ENCODE measurements at regions not wholly inside any gene's neighbourhood (a gene's known extent, or its start where the extent isn't known, plus 50 kb on each side); places are given as distances from the start of the nearest gene placed in this dataset.
"Not testable (repeated sequence)": the region's sequence is repeated elsewhere in the genome, so short reads cannot be mapped to it uniquely, and the experiment has no call there.

- not testable (repeated sequence) for H3K9ac ChIP-seq (ENCODE audit: low read length in 5 of 5); H3K4me3 ChIP-seq (ENCODE audit: low read depth in 1 of 5, low read length in 5 of 5); H3K27ac ChIP-seq (ENCODE audit: low read depth, low read length); H3K27me3 ChIP-seq (ENCODE audit: control insufficient read depth in 5 of 5, insufficient read depth in 4 of 5, low read length in 5 of 5); H3K9me3 ChIP-seq (ENCODE audit: control insufficient read depth in 5 of 5, low read length in 5 of 5); H3K36me3 ChIP-seq (ENCODE audit: control insufficient read depth in 5 of 5, insufficient read depth in 5 of 5, low read length in 5 of 5); H3K4me1 ChIP-seq (ENCODE audit: control insufficient read depth in 5 of 5, insufficient read depth in 5 of 5, low read length in 5 of 5)
These were observed 56.1 kb downstream of the ZNF22 start for GRCh38 chr10:45056806-45057205.

DNA sequence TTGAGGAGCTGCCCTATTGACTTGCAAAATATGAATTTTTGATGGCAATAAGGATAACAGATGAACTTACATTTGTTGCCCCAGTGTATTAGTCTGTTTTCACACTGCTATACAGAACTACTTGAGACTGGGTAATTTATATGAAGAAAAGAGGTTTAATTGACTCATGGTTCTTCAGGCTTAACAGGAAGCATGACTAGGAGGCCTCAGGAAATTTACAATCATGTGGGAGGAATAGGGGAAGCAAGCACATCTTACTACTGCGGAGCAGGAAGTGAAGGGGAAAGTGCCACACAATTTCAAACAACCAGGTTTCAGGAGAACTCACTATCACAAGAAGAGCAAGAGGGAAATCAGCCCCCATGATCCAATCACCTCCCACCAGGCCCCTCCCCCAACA is 57.9 kb downstream of the ZNF22 start:
- Histone ChIP-seq H3K27me3 (ENCODE audit: control insufficient read depth in 5 of 5, insufficient read depth in 4 of 5, low read length in 5 of 5) (no peaks in the 10 kb centered on the region), H3K4me1 (ENCODE audit: control insufficient read depth in 5 of 5, insufficient read depth in 5 of 5, low read length in 5 of 5) (peaks cover 0 to 4% (median 0%) of the 10 kb centered on the region in 5 donors), H3K9ac (ENCODE audit: low read length in 5 of 5) (no peak overlapping the region), H3K4me3 (ENCODE audit: low read depth in 1 of 5, low read length in 5 of 5) (no peak overlapping the region), H3K9me3 (ENCODE audit: control insufficient read depth in 5 of 5, low read length in 5 of 5) (no peaks in the 10 kb centered on the region), H3K27ac (ENCODE audit: low read depth, low read length) (no peak overlapping the region), H3K36me3 (ENCODE audit: control insufficient read depth in 5 of 5, insufficient read depth in 5 of 5, low read length in 5 of 5) (no peaks in the 10 kb centered on the region)

- no peak overlapping the region for H3K9ac ChIP-seq (ENCODE audit: low read length in 5 of 5)
- H3K4me1 ChIP-seq (ENCODE audit: control insufficient read depth in 5 of 5, insufficient read depth in 5 of 5, low read length in 5 of 5): peaks cover 0 to 8% (median 0%) of the 10 kb centered on the region in 5 donors
- H3K36me3 ChIP-seq (ENCODE audit: control insufficient read depth in 5 of 5, insufficient read depth in 5 of 5, low read length in 5 of 5): no peaks in the 10 kb centered on the region
- H3K9me3 ChIP-seq (ENCODE audit: control insufficient read depth in 5 of 5, low read length in 5 of 5): no peaks in the 10 kb centered on the region
- H3K27ac ChIP-seq (ENCODE audit: low read depth, low read length): no peak overlapping the region
- H3K4me3 ChIP-seq (ENCODE audit: low read depth in 1 of 5, low read length in 5 of 5): no peak overlapping the region
- no peaks in the 10 kb centered on the region for H3K27me3 ChIP-seq (ENCODE audit: control insufficient read depth in 5 of 5, insufficient read depth in 4 of 5, low read length in 5 of 5)
These were observed 58.4 kb downstream of the ZNF22 start for GRCh38 chr10:45058992-45059561.

DNA sequence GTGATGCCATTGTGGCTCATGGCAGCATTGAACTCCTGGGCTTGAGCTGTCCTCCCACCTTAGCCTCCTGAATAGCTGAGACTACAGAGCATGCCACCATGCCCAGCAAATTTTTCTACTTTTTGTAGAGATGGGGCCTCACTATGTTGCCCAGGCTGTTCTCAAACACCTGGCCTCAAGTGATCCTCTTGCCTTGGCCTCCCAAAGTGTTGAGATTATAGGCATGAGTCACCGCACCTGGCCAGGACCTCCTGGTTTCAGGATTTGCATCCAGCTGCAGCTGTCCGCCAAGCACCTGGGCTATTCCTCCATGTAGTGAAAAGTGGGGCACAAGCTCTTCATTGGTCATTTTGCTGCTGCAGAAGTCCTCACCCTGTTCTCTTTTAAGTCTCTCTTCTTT is 58.9 kb downstream of the ZNF22 start:
- Histone ChIP-seq H3K4me1 (ENCODE audit: control insufficient read depth in 5 of 5, insufficient read depth in 5 of 5, low read length in 5 of 5) (peaks cover 0 to 9% (median 0%) of the 10 kb centered on the region in 5 donors), H3K27me3 (ENCODE audit: control insufficient read depth in 5 of 5, insufficient read depth in 4 of 5, low read length in 5 of 5) (no peaks in the 10 kb centered on the region), H3K27ac (ENCODE audit: low read depth, low read length) (no peak overlapping the region), H3K4me3 (ENCODE audit: low read depth in 1 of 5, low read length in 5 of 5) (no peak overlapping the region), H3K9ac (ENCODE audit: low read length in 5 of 5) (no peak overlapping the region), H3K36me3 (ENCODE audit: control insufficient read depth in 5 of 5, insufficient read depth in 5 of 5, low read length in 5 of 5) (no peaks in the 10 kb centered on the region), H3K9me3 (ENCODE audit: control insufficient read depth in 5 of 5, low read length in 5 of 5) (no peaks in the 10 kb centered on the region)

DNA sequence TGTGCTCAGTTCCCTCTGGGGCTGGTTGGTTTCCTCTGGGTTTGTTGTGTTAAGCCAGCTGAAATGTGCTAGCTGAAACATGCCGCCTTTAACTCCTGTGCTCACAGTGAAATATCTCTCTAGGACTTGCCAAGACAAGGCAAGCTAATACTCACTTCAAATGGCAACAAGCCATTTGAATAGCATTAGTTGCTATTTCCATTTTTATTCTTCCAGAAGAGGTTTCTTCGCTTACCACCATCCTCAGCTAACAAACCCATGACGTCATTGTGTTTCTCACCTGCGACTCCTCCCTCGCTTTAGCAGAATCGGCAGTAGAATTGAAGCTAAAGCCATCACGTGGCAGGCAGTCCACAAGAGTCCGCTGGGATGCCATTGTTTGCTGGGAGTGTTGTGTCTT is 61.3 kb downstream of the ZNF22 start:
- H3K4me1 ChIP-seq (ENCODE audit: control insufficient read depth in 5 of 5, insufficient read depth in 5 of 5, low read length in 5 of 5): peaks cover 0 to 9% (median 0%) of the 10 kb centered on the region in 5 donors
- H3K27ac ChIP-seq (ENCODE audit: low read depth, low read length): no peak overlapping the region
- no peaks in the 10 kb centered on the region for H3K36me3 ChIP-seq (ENCODE audit: control insufficient read depth in 5 of 5, insufficient read depth in 5 of 5, low read length in 5 of 5)
- H3K9ac ChIP-seq (ENCODE audit: low read length in 5 of 5): no peak overlapping the region
- no peaks in the 10 kb centered on the region for H3K27me3 ChIP-seq (ENCODE audit: control insufficient read depth in 5 of 5, insufficient read depth in 4 of 5, low read length in 5 of 5)
- H3K9me3 ChIP-seq (ENCODE audit: control insufficient read depth in 5 of 5, low read length in 5 of 5): no peaks in the 10 kb centered on the region
- H3K4me3 ChIP-seq (ENCODE audit: low read depth in 1 of 5, low read length in 5 of 5): no peak overlapping the region

DNA sequence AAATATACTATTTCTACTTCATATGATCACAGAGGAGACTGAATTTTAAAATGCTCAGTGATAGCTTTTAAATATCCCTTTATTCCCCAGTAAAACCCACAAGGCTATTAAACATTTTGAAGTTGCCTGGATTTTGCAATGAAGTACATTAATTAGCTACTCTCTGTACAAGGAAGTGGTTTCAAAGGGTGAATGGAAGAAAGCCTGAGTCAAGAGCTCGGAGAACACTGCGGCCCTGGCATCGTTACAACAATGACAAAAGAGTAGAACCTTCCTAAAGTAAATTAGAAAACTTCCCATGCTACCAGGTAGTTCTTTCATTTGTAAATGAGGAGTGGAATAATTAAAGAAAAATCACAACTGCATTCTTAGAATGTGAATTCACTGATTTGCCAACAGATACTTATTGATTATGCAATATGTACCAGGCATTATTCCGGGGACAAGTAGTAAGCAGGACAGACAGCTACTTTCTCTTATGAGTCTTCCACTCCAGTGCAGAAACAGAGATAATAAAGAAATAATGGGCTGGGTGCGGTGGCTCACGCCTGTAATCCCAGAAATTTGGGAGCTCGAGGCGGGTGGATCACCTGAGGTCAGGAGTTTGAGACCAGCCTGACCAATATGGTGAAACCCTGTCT is 63.0 kb downstream of the ZNF22 start:
- H3K9me3 ChIP-seq (ENCODE audit: control insufficient read depth in 5 of 5, low read length in 5 of 5): no peaks in the 10 kb centered on the region
- H3K4me3 ChIP-seq (ENCODE audit: low read depth in 1 of 5, low read length in 5 of 5): no peak overlapping the region
- H3K27ac ChIP-seq (ENCODE audit: low read depth, low read length): no peak overlapping the region
- H3K4me1 ChIP-seq (ENCODE audit: control insufficient read depth in 5 of 5, insufficient read depth in 5 of 5, low read length in 5 of 5): peaks cover 0 to 9% (median 0%) of the 10 kb centered on the region in 5 donors
- H3K9ac ChIP-seq (ENCODE audit: low read length in 5 of 5): no peak overlapping the region
- H3K36me3 ChIP-seq (ENCODE audit: control insufficient read depth in 5 of 5, insufficient read depth in 5 of 5, low read length in 5 of 5): no peaks in the 10 kb centered on the region
- H3K27me3 ChIP-seq (ENCODE audit: control insufficient read depth in 5 of 5, insufficient read depth in 4 of 5, low read length in 5 of 5): no peaks in the 10 kb centered on the region

DNA sequence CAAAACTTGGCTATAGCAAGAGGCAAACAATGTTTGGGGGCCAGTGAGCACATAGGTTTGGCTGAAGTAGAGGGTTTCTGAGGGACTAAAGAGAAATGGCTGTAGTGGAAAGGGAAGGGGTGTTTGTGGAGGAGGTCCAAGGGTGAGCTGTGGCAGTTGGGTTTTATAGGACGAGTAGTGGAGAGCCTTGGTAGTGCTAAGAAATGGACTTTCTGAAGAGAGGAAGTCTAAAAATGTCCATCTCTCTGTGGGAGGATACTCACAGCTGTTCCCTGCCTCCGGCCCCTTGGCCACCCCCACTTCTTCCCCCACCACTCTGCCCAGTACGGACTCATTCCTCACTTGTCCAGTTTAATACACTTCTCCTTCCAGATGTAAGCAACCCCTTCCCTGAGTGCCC is 64.3 kb downstream of the ZNF22 start:
- no peak overlapping the region for H3K27ac ChIP-seq (ENCODE audit: low read depth, low read length)
- H3K36me3 ChIP-seq (ENCODE audit: control insufficient read depth in 5 of 5, insufficient read depth in 5 of 5, low read length in 5 of 5): no peaks in the 10 kb centered on the region

DNA sequence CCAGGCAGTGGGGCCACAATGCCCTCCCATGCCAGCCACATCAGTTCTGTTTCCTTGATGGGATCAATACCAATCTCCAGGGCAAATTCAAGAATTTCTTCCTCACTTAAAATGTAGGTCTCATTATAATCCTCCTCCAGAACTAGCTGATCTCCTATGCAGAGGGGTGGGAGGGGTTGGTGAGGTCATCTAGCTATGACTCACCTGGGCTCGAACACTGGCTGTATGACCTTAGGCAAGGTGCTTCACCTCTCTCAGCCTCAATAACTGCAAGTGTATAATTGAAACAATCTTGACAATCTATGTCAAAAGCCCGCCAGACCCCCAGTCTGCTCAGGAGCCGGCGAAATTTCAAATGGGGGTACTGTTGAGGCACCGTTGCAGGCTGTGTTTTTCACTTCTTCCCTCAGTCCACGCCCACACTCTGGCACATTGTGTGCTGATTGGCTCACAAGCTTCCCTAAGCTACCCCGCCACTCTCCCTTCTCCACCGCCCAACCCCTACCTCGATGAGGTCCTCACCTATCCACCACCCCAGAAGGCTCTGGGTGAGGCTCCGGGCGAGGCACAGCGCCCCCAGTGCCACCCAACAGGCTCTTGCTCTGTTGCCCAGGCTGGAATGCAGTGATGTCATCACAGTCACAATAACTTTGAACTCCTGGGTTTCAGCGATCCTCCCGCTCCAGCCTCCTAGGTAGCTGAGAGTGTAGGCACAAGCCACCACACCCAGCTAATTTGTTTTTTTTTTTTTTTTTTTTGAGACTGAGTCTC is 70.5 kb downstream of the ZNF22 start:
- Histone ChIP-seq H3K27me3 (ENCODE audit: control insufficient read depth in 5 of 5, insufficient read depth in 4 of 5, low read length in 5 of 5) (no peaks in the 10 kb centered on the region), H3K4me3 (ENCODE audit: low read depth in 1 of 5, low read length in 5 of 5) (no peak overlapping the region), H3K27ac (ENCODE audit: low read depth, low read length) (no peak overlapping the region)

More for the DNA sequence above, 64.3 kb downstream of the ZNF22 start:
- Histone ChIP-seq H3K4me1 (ENCODE audit: control insufficient read depth in 5 of 5, insufficient read depth in 5 of 5, low read length in 5 of 5) (peaks cover 0 to 7% (median 0%) of the 10 kb centered on the region in 5 donors), H3K9me3 (ENCODE audit: control insufficient read depth in 5 of 5, low read length in 5 of 5) (no peaks in the 10 kb centered on the region), H3K9ac (ENCODE audit: low read length in 5 of 5) (no peak overlapping the region), H3K4me3 (ENCODE audit: low read depth in 1 of 5, low read length in 5 of 5) (no peak overlapping the region), H3K27me3 (ENCODE audit: control insufficient read depth in 5 of 5, insufficient read depth in 4 of 5, low read length in 5 of 5) (no peaks in the 10 kb centered on the region)

DNA sequence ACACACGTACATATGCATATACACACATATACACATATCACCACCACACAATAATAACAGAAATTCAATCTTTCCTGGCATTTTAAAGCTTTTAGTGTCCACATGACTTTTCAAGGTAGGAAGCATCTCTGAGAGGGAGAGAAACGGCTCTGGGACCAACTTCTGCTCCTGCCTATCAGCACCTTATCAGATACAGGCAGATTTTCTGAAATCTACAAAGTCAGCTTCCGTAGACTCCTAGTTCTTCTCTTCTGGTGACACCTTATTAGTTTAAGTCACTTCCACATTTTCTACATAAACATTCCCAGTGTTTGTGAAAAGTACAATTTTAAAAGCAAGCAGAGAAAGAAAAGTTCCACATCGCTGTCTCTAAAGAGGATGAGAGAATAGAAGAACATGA is 74.5 kb downstream of the ZNF22 start:
- Histone ChIP-seq H3K4me3 (ENCODE audit: low read depth in 1 of 5, low read length in 5 of 5) (no peak overlapping the region), H3K9ac (ENCODE audit: low read length in 5 of 5) (no peak overlapping the region)

More for the DNA sequence above, 70.5 kb downstream of the ZNF22 start:
- Histone ChIP-seq H3K9ac (ENCODE audit: low read length in 5 of 5) (no peak overlapping the region), H3K4me1 (ENCODE audit: control insufficient read depth in 5 of 5, insufficient read depth in 5 of 5, low read length in 5 of 5) (no peaks in the 10 kb centered on the region), H3K9me3 (ENCODE audit: control insufficient read depth in 5 of 5, low read length in 5 of 5) (no peaks in the 10 kb centered on the region), H3K36me3 (ENCODE audit: control insufficient read depth in 5 of 5, insufficient read depth in 5 of 5, low read length in 5 of 5) (no peaks in the 10 kb centered on the region)

GRCh38 chr10:45075826-45076380 is 75.2 kb downstream of the ZNF22 start:
- no peaks in the 10 kb centered on the region for H3K4me1 ChIP-seq (ENCODE audit: control insufficient read depth in 5 of 5, insufficient read depth in 5 of 5, low read length in 5 of 5)
- H3K27me3 ChIP-seq (ENCODE audit: control insufficient read depth in 5 of 5, insufficient read depth in 4 of 5, low read length in 5 of 5): no peaks in the 10 kb centered on the region
- no peak overlapping the region for H3K4me3 ChIP-seq (ENCODE audit: low read depth in 1 of 5, low read length in 5 of 5)
- no peaks in the 10 kb centered on the region for H3K9me3 ChIP-seq (ENCODE audit: control insufficient read depth in 5 of 5, low read length in 5 of 5)
- no peak overlapping the region for H3K9ac ChIP-seq (ENCODE audit: low read length in 5 of 5)
- H3K27ac ChIP-seq (ENCODE audit: low read depth, low read length): no peak overlapping the region
- no peaks in the 10 kb centered on the region for H3K36me3 ChIP-seq (ENCODE audit: control insufficient read depth in 5 of 5, insufficient read depth in 5 of 5, low read length in 5 of 5)

More for the DNA sequence above, 74.5 kb downstream of the ZNF22 start:
- Histone ChIP-seq H3K9me3 (ENCODE audit: control insufficient read depth in 5 of 5, low read length in 5 of 5) (no peaks in the 10 kb centered on the region), H3K4me1 (ENCODE audit: control insufficient read depth in 5 of 5, insufficient read depth in 5 of 5, low read length in 5 of 5) (no peaks in the 10 kb centered on the region), H3K27ac (ENCODE audit: low read depth, low read length) (no peak overlapping the region), H3K36me3 (ENCODE audit: control insufficient read depth in 5 of 5, insufficient read depth in 5 of 5, low read length in 5 of 5) (no peaks in the 10 kb centered on the region), H3K27me3 (ENCODE audit: control insufficient read depth in 5 of 5, insufficient read depth in 4 of 5, low read length in 5 of 5) (no peaks in the 10 kb centered on the region)

All from subcutaneous abdominal adipose tissue (tissue), 5 donors.